Nephron (organoid): ENCODE measurements at regions not wholly inside any gene's neighbourhood (a gene's known extent, or its start where the extent isn't known, plus 50 kb on each side); places are given as distances from the start of the nearest gene placed in this dataset.

ENCODE experiments used
- H3K27ac Mint-ChIP-seq, 3 experiments: 2 replicates each; pipeline ENCODE4 v1.8.0; 2020; ENCODE audit warnings: mixed read lengths in 3 of 3, mild to moderate bottlenecking in 2 of 3, moderate library complexity in 1 of 3
- H3K27me3 Mint-ChIP-seq: 2 replicates; pipeline ENCODE4 v1.8.0; 2021; ENCODE audit warnings: low read depth, mild to moderate bottlenecking, moderate library complexity, mixed read lengths
- H3K36me3 Mint-ChIP-seq: 2 replicates; pipeline ENCODE4 v1.8.0; 2020; ENCODE audit warnings: low read depth, mixed read lengths
- H3K4me1 Mint-ChIP-seq: 2 replicates; pipeline ENCODE4 v1.8.0; 2020; ENCODE audit warnings: mixed read lengths
- H3K4me3 Mint-ChIP-seq, 3 experiments: 2 replicates each; pipeline ENCODE4 v1.8.0; 2020; ENCODE audit warnings: mild to moderate bottlenecking in 3 of 3, mixed read lengths in 3 of 3, moderate library complexity in 2 of 3
- H3K9me3 Mint-ChIP-seq: 2 replicates; pipeline ENCODE4 v1.8.0; 2020; ENCODE audit warnings: mixed read lengths
- TF ChIP-seq, protein P1 (sequence below), 3 experiments: fragments of 200-600 bp; sonication (generic); IDR thresholded peaks; one replicate each; pipeline ENCODE4 v1.5.0; 2021; ENCODE audit warnings: antibody characterized with exemption in 3 of 3; ENCODE audit not compliant: unreplicated experiment in 3 of 3

GRCh38 chr14:105897725-105898113 lies 371.3 kb downstream of the TMEM121 start:
- H3K36me3 Mint-ChIP-seq = no peaks in the 10 kb centered on the region
- no peak overlapping the region for H3K27ac Mint-ChIP-seq
- no peak overlapping the region for H3K4me3 Mint-ChIP-seq
- no peaks in the 10 kb centered on the region for H3K4me1 Mint-ChIP-seq
- peaks cover 33% of the 10 kb centered on the region for H3K9me3 Mint-ChIP-seq
- TF ChIP-seq, protein P1, sequence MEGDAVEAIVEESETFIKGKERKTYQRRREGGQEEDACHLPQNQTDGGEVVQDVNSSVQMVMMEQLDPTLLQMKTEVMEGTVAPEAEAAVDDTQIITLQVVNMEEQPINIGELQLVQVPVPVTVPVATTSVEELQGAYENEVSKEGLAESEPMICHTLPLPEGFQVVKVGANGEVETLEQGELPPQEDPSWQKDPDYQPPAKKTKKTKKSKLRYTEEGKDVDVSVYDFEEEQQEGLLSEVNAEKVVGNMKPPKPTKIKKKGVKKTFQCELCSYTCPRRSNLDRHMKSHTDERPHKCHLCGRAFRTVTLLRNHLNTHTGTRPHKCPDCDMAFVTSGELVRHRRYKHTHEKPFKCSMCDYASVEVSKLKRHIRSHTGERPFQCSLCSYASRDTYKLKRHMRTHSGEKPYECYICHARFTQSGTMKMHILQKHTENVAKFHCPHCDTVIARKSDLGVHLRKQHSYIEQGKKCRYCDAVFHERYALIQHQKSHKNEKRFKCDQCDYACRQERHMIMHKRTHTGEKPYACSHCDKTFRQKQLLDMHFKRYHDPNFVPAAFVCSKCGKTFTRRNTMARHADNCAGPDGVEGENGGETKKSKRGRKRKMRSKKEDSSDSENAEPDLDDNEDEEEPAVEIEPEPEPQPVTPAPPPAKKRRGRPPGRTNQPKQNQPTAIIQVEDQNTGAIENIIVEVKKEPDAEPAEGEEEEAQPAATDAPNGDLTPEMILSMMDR (IDR thresholded peaks at IDR 0.05; ENCODE audit: unreplicated experiment in 3 of 3) = no peak
- no peaks in the 10 kb centered on the region for H3K27me3 Mint-ChIP-seq

- no peaks in the 10 kb centered on the region for H3K36me3 Mint-ChIP-seq
- no peaks in the 10 kb centered on the region for H3K27me3 Mint-ChIP-seq
- no peaks in the 10 kb centered on the region for H3K4me1 Mint-ChIP-seq
- peaks cover 37% of the 10 kb centered on the region for H3K9me3 Mint-ChIP-seq
- TF ChIP-seq, protein P1 (IDR thresholded peaks at IDR 0.05; ENCODE audit: unreplicated experiment in 3 of 3) = no peak
- no peak overlapping the region for H3K27ac Mint-ChIP-seq
- no peak overlapping the region for H3K4me3 Mint-ChIP-seq
Observed at GRCh38 chr14:105898482-105899010, 372.2 kb downstream of the TMEM121 start.

DNA sequence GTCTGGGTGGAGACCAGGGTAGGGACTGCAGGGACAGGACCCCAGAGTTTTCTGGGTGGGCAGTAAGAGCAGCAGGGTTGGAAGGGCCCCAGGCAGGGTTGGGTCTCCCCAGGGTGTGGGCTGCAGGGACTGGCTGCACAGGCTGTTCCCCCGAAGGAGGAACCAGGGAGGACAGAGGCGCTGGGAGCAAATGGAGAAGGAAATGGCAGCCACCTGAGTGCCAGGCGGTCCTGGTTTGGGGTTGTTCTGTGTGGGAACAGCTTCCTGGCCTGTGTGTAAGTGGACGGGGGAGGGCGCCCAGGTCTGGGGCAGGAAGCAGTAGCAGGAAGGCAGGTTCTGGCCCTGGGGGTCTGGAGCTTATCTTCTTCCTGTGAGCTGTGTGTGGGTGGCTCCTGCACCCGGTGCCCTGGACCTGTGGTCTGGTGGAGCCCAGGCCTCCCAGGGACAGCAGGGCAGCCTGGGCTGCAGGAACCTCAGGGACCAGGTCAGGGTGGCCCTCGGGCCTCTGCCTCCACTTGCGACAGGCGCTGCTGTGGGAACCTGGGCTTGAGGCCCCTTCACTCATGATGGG lies 372.8 kb downstream of the TMEM121 start:
- H3K9me3 Mint-ChIP-seq = peaks cover 40% of the 10 kb centered on the region
- no peaks in the 10 kb centered on the region for H3K36me3 Mint-ChIP-seq
- H3K27ac Mint-ChIP-seq = no peak overlapping the region
- TF ChIP-seq, protein P1 (IDR thresholded peaks at IDR 0.05; ENCODE audit: unreplicated experiment in 3 of 3) = no peak
- no peaks in the 10 kb centered on the region for H3K4me1 Mint-ChIP-seq
- H3K27me3 Mint-ChIP-seq = no peaks in the 10 kb centered on the region
- H3K4me3 Mint-ChIP-seq = no peak overlapping the region

DNA sequence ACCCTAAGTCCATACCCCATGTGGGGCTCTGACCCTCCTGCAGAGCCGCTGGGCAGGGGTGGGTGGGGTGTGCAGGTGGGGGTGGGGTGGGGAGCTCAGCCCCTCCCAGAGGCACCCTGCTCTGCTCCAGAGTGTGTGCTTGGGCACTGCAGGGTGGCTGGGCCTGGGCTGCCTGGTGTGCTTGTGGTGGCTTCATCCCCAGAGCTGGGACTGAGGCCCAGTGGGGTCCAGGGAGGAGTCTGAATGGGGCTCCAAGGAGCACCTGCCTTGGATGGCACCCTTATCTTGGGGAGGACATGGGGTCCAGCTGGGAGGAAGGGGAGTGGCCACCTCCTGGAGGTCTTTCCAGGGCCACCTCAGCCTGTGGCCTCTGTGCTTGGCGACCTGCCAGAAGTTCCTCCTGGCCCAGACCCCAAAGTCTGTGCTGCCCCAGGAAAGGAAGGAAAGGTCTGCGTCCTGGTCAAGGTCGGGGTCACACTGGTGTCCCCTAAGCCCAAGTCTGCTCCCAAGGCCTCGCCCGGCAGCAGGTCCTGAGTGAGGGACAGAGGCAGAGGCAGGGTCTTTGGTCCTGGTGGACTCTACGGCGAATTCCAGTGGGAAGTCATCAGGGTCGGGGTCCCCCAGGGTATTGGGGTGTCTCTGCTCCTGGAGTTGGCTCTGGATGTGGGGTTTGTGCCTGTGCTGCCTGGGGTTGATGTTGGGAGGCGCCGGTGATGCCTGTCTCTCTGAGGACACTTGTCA lies 373.4 kb downstream of the TMEM121 start:
- Mint-ChIP-seq H3K27ac (no peak overlapping the region), H3K4me1 (no peaks in the 10 kb centered on the region), H3K4me3 (no peak overlapping the region), H3K36me3 (no peaks in the 10 kb centered on the region), H3K9me3 (peaks cover 38% of the 10 kb centered on the region), H3K27me3 (no peaks in the 10 kb centered on the region)
- TF ChIP-seq, protein P1 (IDR thresholded peaks at IDR 0.05; ENCODE audit: unreplicated experiment in 3 of 3) = no peak

- Mint-ChIP-seq H3K4me1 (no peaks in the 10 kb centered on the region), H3K36me3 (no peaks in the 10 kb centered on the region), H3K4me3 (no peak overlapping the region), H3K27me3 (no peaks in the 10 kb centered on the region), H3K27ac (no peak overlapping the region), H3K9me3 (peaks cover 37% of the 10 kb centered on the region)
- TF ChIP-seq, protein P1 (IDR thresholded peaks at IDR 0.05; ENCODE audit: unreplicated experiment in 3 of 3) = no peak
Observed at GRCh38 chr14:105900398-105901160, 374.2 kb downstream of the TMEM121 start.
